ENCODE measurements at regions not wholly inside any gene's neighbourhood (a gene's known extent, or its start where the extent isn't known, plus 50 kb on each side); places are given as distances from the start of the nearest gene placed in this dataset.

GRCh38 chr9:38149647-38150046 lies 80.6 kb upstream of the SHB start:
- H3K4me3 ChIP-seq (ENCODE audit: low read depth in 1 of 2, low read length in 2 of 2) = no peak overlapping the region
- peaks cover 0 to 2% of the 10 kb centered on the region in 2 donors for H3K9me3 ChIP-seq (ENCODE audit: control insufficient read depth in 2 of 2, insufficient read depth in 1 of 2, low read depth in 1 of 2, low read length in 1 of 2)
- no peaks in the 10 kb centered on the region for H3K27me3 ChIP-seq (ENCODE audit: control insufficient read depth in 1 of 2, insufficient read depth in 2 of 2, low read length in 2 of 2)
- no peaks in the 10 kb centered on the region for H3K36me3 ChIP-seq (ENCODE audit: control insufficient read depth in 2 of 2, insufficient read depth in 2 of 2, low read length in 1 of 2)
- no peak overlapping the region for H3K27ac ChIP-seq (ENCODE audit: low read depth in 2 of 2, low read length in 1 of 2)
- 56 to 62% methylated on average over 3 of the region's 3 CpGs for WGBS, 2 donors
- no peaks in the 10 kb centered on the region for H3K4me1 ChIP-seq (ENCODE audit: control insufficient read depth in 2 of 2, insufficient read depth in 2 of 2, low read length in 1 of 2)

- 78 to 95% methylated on average over 8 of the region's 8 CpGs for WGBS, 2 donors
- Histone ChIP-seq H3K4me1 (ENCODE audit: control insufficient read depth in 2 of 2, insufficient read depth in 2 of 2, low read length in 1 of 2) (no peaks in the 10 kb centered on the region), H3K36me3 (ENCODE audit: control insufficient read depth in 2 of 2, insufficient read depth in 2 of 2, low read length in 1 of 2) (no peaks in the 10 kb centered on the region), H3K27ac (ENCODE audit: low read depth in 2 of 2, low read length in 1 of 2) (no peak overlapping the region), H3K4me3 (ENCODE audit: low read depth in 1 of 2, low read length in 2 of 2) (no peak overlapping the region), H3K9me3 (ENCODE audit: control insufficient read depth in 2 of 2, insufficient read depth in 1 of 2, low read depth in 1 of 2, low read length in 1 of 2) (no peaks in the 10 kb centered on the region), H3K27me3 (ENCODE audit: control insufficient read depth in 1 of 2, insufficient read depth in 2 of 2, low read length in 2 of 2) (no peaks in the 10 kb centered on the region)
Measured at GRCh38 chr9:38146844-38147243, 77.8 kb upstream of the SHB start.

DNA sequence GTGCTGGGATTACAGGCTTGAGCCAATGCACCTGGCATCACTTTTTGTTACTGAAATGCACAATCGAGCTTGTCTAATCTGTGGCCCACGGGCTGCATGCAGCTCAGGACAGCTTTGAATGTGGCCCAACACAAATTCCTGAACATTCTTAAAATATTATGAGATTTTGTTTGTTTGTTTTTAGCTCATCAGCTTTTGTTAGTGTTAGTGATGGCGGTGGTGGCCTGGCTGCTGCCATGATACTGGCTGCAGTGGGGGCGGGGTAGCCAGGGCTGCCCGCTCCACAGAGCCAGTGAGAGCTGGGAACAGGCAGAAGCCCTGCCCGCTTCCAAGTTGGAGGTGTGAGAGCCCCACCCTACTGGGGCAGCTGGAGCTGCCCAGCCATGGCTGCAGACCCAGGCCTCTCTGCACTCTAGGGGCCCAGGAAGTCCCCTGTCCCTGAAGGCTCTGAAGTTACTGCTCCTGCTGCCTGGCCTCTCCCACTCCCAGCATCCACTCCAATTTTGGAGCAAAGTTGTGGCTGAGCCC lies 76.6 kb upstream of the SHB start:
- H3K4me3 ChIP-seq (ENCODE audit: low read depth in 1 of 2, low read length in 2 of 2) = no peak overlapping the region

GRCh38 chr9:38144421-38144820 lies 75.4 kb upstream of the SHB start:
- Histone ChIP-seq H3K27me3 (ENCODE audit: control insufficient read depth in 1 of 2, insufficient read depth in 2 of 2, low read length in 2 of 2) (no peaks in the 10 kb centered on the region), H3K4me1 (ENCODE audit: control insufficient read depth in 2 of 2, insufficient read depth in 2 of 2, low read length in 1 of 2) (no peaks in the 10 kb centered on the region), H3K9me3 (ENCODE audit: control insufficient read depth in 2 of 2, insufficient read depth in 1 of 2, low read depth in 1 of 2, low read length in 1 of 2) (no peaks in the 10 kb centered on the region), H3K27ac (ENCODE audit: low read depth in 2 of 2, low read length in 1 of 2) (no peak overlapping the region), H3K4me3 (ENCODE audit: low read depth in 1 of 2, low read length in 2 of 2) (no peak overlapping the region), H3K36me3 (ENCODE audit: control insufficient read depth in 2 of 2, insufficient read depth in 2 of 2, low read length in 1 of 2) (no peaks in the 10 kb centered on the region)
- 57 to 88% methylated on average over 4 of the region's 4 CpGs for WGBS, 2 donors

More for the DNA sequence above, 76.6 kb upstream of the SHB start:
- Histone ChIP-seq H3K9me3 (ENCODE audit: control insufficient read depth in 2 of 2, insufficient read depth in 1 of 2, low read depth in 1 of 2, low read length in 1 of 2) (no peaks in the 10 kb centered on the region), H3K27ac (ENCODE audit: low read depth in 2 of 2, low read length in 1 of 2) (no peak overlapping the region), H3K4me1 (ENCODE audit: control insufficient read depth in 2 of 2, insufficient read depth in 2 of 2, low read length in 1 of 2) (no peaks in the 10 kb centered on the region), H3K36me3 (ENCODE audit: control insufficient read depth in 2 of 2, insufficient read depth in 2 of 2, low read length in 1 of 2) (no peaks in the 10 kb centered on the region), H3K27me3 (ENCODE audit: control insufficient read depth in 1 of 2, insufficient read depth in 2 of 2, low read length in 2 of 2) (no peaks in the 10 kb centered on the region)
- WGBS, 2 donors = 77 to 79% methylated on average over 6 of the region's 6 CpGs

DNA sequence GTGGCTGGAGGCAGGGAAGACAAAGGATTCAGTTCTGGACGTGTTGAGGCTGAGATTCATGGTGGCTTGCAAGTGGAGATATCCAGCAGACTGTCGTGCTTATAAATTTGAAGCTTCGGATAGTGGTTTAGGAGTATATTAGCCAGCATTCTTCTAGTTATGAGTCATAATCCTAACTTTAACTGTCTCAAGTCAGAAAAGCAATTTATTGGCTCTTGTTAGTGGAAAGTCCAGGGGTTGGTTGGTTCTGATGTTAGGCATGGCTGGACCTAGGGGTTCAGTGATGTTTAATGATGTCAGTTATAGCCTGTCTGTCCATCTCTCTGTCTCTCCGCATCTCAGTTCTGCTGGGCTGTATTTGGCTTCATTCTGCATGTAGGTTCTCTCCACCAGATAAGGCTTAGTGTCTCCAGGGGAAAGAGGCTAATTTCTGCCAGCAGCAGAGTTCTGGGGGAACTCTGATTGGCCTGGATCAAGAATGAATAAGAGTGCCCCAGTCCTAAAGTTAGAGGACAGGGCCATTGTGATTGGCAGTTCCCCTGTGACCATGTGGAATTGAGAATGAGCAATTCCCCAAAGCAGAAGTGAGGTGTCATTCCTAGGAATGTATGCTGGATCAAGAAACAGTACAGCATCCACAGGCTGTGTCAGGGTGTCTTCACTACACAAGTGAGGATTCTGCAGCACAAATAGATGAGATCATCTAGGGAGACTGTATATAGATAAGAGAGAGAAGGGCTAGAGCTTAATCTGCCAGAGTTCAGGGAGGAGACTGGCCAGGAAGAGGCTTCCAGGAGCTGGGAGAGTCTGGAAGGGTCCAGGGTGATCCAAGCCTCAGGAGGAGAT lies 72.9 kb upstream of the SHB start:
- Histone ChIP-seq H3K4me3 (ENCODE audit: low read depth in 1 of 2, low read length in 2 of 2) (no peak overlapping the region), H3K36me3 (ENCODE audit: control insufficient read depth in 2 of 2, insufficient read depth in 2 of 2, low read length in 1 of 2) (no peaks in the 10 kb centered on the region), H3K4me1 (ENCODE audit: control insufficient read depth in 2 of 2, insufficient read depth in 2 of 2, low read length in 1 of 2) (no peaks in the 10 kb centered on the region), H3K27me3 (ENCODE audit: control insufficient read depth in 1 of 2, insufficient read depth in 2 of 2, low read length in 2 of 2) (no peaks in the 10 kb centered on the region), H3K9me3 (ENCODE audit: control insufficient read depth in 2 of 2, insufficient read depth in 1 of 2, low read depth in 1 of 2, low read length in 1 of 2) (no peaks in the 10 kb centered on the region), H3K27ac (ENCODE audit: low read depth in 2 of 2, low read length in 1 of 2) (no peak overlapping the region)
- 29 to 41% methylated on average over 4 of the region's 4 CpGs for WGBS, 2 donors

- Histone ChIP-seq H3K4me3 (ENCODE audit: low read depth in 1 of 2, low read length in 2 of 2) (no peak overlapping the region), H3K27ac (ENCODE audit: low read depth in 2 of 2, low read length in 1 of 2) (no peak overlapping the region), H3K4me1 (ENCODE audit: control insufficient read depth in 2 of 2, insufficient read depth in 2 of 2, low read length in 1 of 2) (no peaks in the 10 kb centered on the region), H3K36me3 (ENCODE audit: control insufficient read depth in 2 of 2, insufficient read depth in 2 of 2, low read length in 1 of 2) (no peaks in the 10 kb centered on the region), H3K27me3 (ENCODE audit: control insufficient read depth in 1 of 2, insufficient read depth in 2 of 2, low read length in 2 of 2) (no peaks in the 10 kb centered on the region), H3K9me3 (ENCODE audit: control insufficient read depth in 2 of 2, insufficient read depth in 1 of 2, low read depth in 1 of 2, low read length in 1 of 2) (no peaks in the 10 kb centered on the region)
- 59 to 67% methylated on average over 4 of the region's 4 CpGs for WGBS, 2 donors
Measured at GRCh38 chr9:38138276-38138675, 69.2 kb upstream of the SHB start.

DNA sequence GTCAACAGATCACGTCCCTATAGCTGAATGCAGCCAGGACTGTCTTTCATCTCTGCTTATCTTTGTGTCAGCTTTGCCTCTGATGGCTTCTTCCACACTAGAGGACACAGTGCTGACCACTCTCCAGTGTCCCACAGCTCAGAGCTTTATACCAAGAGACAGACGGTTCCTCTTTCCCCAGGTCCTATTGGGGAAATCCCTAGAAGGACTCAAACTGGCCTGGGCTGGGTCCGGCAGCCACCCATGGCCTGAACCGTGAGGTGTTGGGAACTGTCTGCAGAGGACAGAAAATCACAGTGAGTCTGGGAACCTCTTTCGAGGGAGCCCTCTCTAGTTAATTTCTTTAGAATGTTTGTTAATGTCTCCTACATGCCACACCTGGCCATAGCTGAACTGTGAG lies 68.3 kb upstream of the SHB start:
- Histone ChIP-seq H3K27ac (ENCODE audit: low read depth in 2 of 2, low read length in 1 of 2) (no peak overlapping the region), H3K4me3 (ENCODE audit: low read depth in 1 of 2, low read length in 2 of 2) (no peak overlapping the region), H3K27me3 (ENCODE audit: control insufficient read depth in 1 of 2, insufficient read depth in 2 of 2, low read length in 2 of 2) (no peaks in the 10 kb centered on the region), H3K4me1 (ENCODE audit: control insufficient read depth in 2 of 2, insufficient read depth in 2 of 2, low read length in 1 of 2) (no peaks in the 10 kb centered on the region), H3K9me3 (ENCODE audit: control insufficient read depth in 2 of 2, insufficient read depth in 1 of 2, low read depth in 1 of 2, low read length in 1 of 2) (no peaks in the 10 kb centered on the region), H3K36me3 (ENCODE audit: control insufficient read depth in 2 of 2, insufficient read depth in 2 of 2, low read length in 1 of 2) (no peaks in the 10 kb centered on the region)
- WGBS, 2 donors = 83 to 85% methylated on average over 5 of the region's 5 CpGs

DNA sequence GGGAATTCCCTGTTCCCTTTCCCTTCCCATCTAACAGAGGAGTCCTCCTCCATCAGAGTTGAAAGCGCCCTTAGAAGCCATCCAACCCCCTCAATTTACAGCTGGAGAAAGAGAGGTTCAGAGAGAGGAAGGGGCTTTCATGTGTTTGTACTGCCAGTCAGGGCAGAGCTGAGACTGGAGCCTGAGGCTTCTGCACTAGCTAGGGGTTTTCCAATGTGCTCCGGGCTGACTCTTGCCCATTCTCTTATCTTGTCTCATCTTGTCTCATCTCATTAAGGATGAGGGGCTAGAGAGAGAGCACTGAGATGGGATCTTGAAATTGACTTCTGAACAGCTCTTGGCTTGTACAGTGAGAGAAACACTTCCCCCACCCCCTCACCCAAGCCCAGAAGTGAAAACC lies 67.4 kb upstream of the SHB start:
- Histone ChIP-seq H3K27me3 (ENCODE audit: control insufficient read depth in 1 of 2, insufficient read depth in 2 of 2, low read length in 2 of 2) (no peaks in the 10 kb centered on the region), H3K4me1 (ENCODE audit: control insufficient read depth in 2 of 2, insufficient read depth in 2 of 2, low read length in 1 of 2) (no peaks in the 10 kb centered on the region), H3K36me3 (ENCODE audit: control insufficient read depth in 2 of 2, insufficient read depth in 2 of 2, low read length in 1 of 2) (no peaks in the 10 kb centered on the region), H3K27ac (ENCODE audit: low read depth in 2 of 2, low read length in 1 of 2) (no peak overlapping the region), H3K9me3 (ENCODE audit: control insufficient read depth in 2 of 2, insufficient read depth in 1 of 2, low read depth in 1 of 2, low read length in 1 of 2) (no peaks in the 10 kb centered on the region), H3K4me3 (ENCODE audit: low read depth in 1 of 2, low read length in 2 of 2) (no peak overlapping the region)
- 74 to 78% methylated on average over 2 of the region's 2 CpGs for WGBS, 2 donors

DNA sequence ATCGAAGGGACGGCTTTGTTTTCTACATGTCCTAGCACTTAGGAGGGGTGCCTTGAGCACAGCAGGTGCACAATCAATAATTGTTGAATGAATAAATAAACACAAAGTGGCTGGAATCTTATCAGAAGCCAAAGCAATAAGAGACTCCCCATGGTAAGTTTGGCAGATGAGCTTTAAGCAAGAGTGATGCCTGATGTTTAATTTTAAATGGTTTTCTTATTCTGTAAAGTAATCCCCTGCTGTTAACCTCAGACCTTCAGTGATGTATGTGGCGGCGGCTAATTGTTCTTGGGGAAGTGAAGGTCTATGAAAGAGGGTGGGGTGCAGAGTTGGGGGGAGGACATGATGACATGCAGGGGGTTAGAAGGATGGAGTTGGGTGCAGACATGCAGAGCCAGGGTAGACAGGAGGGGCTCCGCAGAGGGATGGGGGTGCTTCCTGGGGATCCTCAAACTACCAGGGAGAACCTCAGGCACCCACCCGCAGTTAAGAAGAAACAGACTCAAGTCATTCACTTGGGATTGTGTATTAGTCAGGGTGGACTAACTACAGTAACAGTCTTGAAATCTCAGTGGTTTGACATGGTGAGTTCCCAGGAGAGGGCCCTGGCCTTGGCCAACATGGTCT lies 65.7 kb upstream of the SHB start:
- WGBS, 2 donors = 82 to 96% methylated on average over 6 of the region's 6 CpGs
- Histone ChIP-seq H3K27ac (ENCODE audit: low read depth in 2 of 2, low read length in 1 of 2) (no peak overlapping the region), H3K4me3 (ENCODE audit: low read depth in 1 of 2, low read length in 2 of 2) (no peak overlapping the region), H3K27me3 (ENCODE audit: control insufficient read depth in 1 of 2, insufficient read depth in 2 of 2, low read length in 2 of 2) (no peaks in the 10 kb centered on the region), H3K9me3 (ENCODE audit: control insufficient read depth in 2 of 2, insufficient read depth in 1 of 2, low read depth in 1 of 2, low read length in 1 of 2) (no peaks in the 10 kb centered on the region), H3K36me3 (ENCODE audit: control insufficient read depth in 2 of 2, insufficient read depth in 2 of 2, low read length in 1 of 2) (no peaks in the 10 kb centered on the region), H3K4me1 (ENCODE audit: control insufficient read depth in 2 of 2, insufficient read depth in 2 of 2, low read length in 1 of 2) (no peaks in the 10 kb centered on the region)

DNA sequence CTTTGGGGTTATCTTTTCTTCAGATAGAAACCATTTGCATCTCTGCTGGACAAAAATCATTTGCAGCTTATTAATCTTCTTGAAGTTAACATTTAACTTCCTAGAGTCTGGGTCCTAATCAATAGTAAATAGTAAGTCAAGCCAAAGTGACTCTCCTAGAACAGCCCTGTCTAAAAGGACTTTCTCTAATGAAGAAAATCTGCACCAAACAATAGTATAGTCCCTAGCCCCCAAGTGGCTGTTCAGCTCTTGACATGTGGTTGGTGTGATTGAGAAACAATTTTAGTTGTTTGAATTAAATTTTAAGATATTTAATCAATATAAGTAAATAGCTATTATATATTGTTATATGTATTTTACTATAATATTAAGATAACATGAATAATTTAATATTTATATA lies 64.6 kb upstream of the SHB start:
- H3K36me3 ChIP-seq (ENCODE audit: control insufficient read depth in 2 of 2, insufficient read depth in 2 of 2, low read length in 1 of 2) = no peaks in the 10 kb centered on the region
- H3K4me1 ChIP-seq (ENCODE audit: control insufficient read depth in 2 of 2, insufficient read depth in 2 of 2, low read length in 1 of 2) = no peaks in the 10 kb centered on the region
- no peaks in the 10 kb centered on the region for H3K9me3 ChIP-seq (ENCODE audit: control insufficient read depth in 2 of 2, insufficient read depth in 1 of 2, low read depth in 1 of 2, low read length in 1 of 2)

More for the DNA sequence above, 64.6 kb upstream of the SHB start:
- no peak overlapping the region for H3K4me3 ChIP-seq (ENCODE audit: low read depth in 1 of 2, low read length in 2 of 2)
- H3K27me3 ChIP-seq (ENCODE audit: control insufficient read depth in 1 of 2, insufficient read depth in 2 of 2, low read length in 2 of 2) = no peaks in the 10 kb centered on the region
- H3K27ac ChIP-seq (ENCODE audit: low read depth in 2 of 2, low read length in 1 of 2) = no peak overlapping the region

All from esophagus (tissue), 2 donors.